HL-60 (cell line): ENCODE measurements at regions not wholly inside any gene's neighbourhood (a gene's known extent, or its start where the extent isn't known, plus 50 kb on each side); places are given as distances from the start of the nearest gene placed in this dataset.

Experiments used
- DNase-seq, 2 experiments: peaks; one replicate each; pipeline ENCODE4 v3.0.0-alpha.2; 2010 to 2020; ENCODE audit warnings: low read depth in 1 of 2, low spot score in 1 of 2
- H3K27ac ChIP-seq: fragments of 250-450 bp; sonication (Bioruptor Pico); replicated peaks from 2 replicates; pipeline ENCODE4 v1.5.1; 2020; ENCODE audit warnings: mild to moderate bottlenecking, moderate library complexity
- H3K27me3 ChIP-seq: fragments of 250-450 bp; sonication (Bioruptor Pico); 2 replicates; pipeline ENCODE4 v1.5.1; 2021; ENCODE audit warnings: mild to moderate bottlenecking, moderate library complexity; ENCODE audit not compliant: insufficient read depth, poor library complexity, severe bottlenecking
- H3K4me3 ChIP-seq: replicated peaks from 2 replicates; pipeline ENCODE4 v1.5.1; 2011; ENCODE audit warnings: mild to moderate bottlenecking, control low read depth, low read length; ENCODE audit not compliant: insufficient read depth
- CTCF ChIP-seq: IDR thresholded peaks from one replicate; pipeline ENCODE4 v1.5.1; 2011; ENCODE audit warnings: low read length, control low read depth, inconsistent platforms; ENCODE audit not compliant: insufficient read depth
- GABPA ChIP-seq: IDR thresholded peaks from 2 replicates; pipeline ENCODE4 v1.6.1; 2012; ENCODE audit warnings: low read depth
- POLR2AphosphoS5 ChIP-seq: IDR thresholded peaks from 2 replicates; pipeline ENCODE4 v1.6.1; 2012; ENCODE audit warnings: low read depth
- SPI1 ChIP-seq: IDR thresholded peaks from 2 replicates; pipeline ENCODE4 v1.6.1; 2012; ENCODE audit warnings: low read depth, mild to moderate bottlenecking, borderline replicate concordance
- TF ChIP-seq, protein P1 (sequence below): IDR thresholded peaks from 2 replicates; pipeline ENCODE4 v1.6.1; 2012; ENCODE audit warnings: low read depth; ENCODE audit not compliant: insufficient replicate concordance

DNA sequence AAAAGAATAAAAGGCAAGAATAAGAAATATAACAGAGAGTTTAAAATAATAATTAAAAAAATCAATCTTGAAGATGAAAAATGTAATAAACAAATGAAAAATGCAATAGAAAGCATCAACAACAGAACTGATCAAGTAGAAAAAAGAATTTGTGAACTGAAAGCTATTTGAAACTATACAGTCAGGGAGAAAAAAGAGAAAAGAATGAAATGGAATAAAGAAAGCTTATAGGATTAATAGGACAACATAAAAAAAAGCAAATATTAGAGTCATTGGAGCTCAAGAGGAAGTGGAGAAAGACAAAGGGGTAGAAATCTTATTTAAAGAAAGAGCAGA, 126.8 kb upstream of the RPL34 start:
- TF ChIP-seq SPI1 (no peak), GABPA (no peak), CTCF (no peak), POLR2AphosphoS5 (no peak)
- TF ChIP-seq, protein P1, sequence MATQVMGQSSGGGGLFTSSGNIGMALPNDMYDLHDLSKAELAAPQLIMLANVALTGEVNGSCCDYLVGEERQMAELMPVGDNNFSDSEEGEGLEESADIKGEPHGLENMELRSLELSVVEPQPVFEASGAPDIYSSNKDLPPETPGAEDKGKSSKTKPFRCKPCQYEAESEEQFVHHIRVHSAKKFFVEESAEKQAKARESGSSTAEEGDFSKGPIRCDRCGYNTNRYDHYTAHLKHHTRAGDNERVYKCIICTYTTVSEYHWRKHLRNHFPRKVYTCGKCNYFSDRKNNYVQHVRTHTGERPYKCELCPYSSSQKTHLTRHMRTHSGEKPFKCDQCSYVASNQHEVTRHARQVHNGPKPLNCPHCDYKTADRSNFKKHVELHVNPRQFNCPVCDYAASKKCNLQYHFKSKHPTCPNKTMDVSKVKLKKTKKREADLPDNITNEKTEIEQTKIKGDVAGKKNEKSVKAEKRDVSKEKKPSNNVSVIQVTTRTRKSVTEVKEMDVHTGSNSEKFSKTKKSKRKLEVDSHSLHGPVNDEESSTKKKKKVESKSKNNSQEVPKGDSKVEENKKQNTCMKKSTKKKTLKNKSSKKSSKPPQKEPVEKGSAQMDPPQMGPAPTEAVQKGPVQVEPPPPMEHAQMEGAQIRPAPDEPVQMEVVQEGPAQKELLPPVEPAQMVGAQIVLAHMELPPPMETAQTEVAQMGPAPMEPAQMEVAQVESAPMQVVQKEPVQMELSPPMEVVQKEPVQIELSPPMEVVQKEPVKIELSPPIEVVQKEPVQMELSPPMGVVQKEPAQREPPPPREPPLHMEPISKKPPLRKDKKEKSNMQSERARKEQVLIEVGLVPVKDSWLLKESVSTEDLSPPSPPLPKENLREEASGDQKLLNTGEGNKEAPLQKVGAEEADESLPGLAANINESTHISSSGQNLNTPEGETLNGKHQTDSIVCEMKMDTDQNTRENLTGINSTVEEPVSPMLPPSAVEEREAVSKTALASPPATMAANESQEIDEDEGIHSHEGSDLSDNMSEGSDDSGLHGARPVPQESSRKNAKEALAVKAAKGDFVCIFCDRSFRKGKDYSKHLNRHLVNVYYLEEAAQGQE, result no peak
- H3K27ac ChIP-seq, result no peak overlapping the region
- DNase-seq, result no peak

GRCh38 chr4:108492816-108493595, 127.4 kb upstream of the RPL34 start:
- no peak for DNase-seq

More for the DNA sequence above, 126.8 kb upstream of the RPL34 start:
- H3K27me3 ChIP-seq, result no peaks in the 10 kb centered on the region
- H3K4me3 ChIP-seq, result no peak overlapping the region

DNA sequence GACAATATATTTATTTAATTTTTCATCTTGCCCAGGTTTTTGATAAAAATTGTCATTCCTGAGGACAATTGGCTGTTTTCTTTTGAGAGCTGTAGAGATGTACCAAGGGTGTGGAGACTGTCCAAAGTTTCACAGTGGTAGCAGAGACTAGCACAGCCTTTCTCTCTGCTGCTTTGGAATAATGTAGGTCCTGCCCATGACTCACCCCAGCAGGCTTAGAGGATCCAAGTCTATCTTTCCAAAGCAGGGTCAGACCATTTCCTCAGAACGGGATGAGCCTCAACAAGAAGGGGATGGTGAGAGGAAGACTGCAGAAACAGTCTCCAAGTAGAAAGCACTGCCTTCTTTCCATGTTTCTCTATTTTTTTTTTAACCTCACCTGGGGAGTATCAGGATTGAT, 131.5 kb upstream of the RPL34 start:
- no peak for TF ChIP-seq GABPA
- no peak for TF ChIP-seq SPI1
- TF ChIP-seq, protein P1, result no peak
- TF ChIP-seq POLR2AphosphoS5, result no peak
- no peak overlapping the region for H3K4me3 ChIP-seq
- no peak overlapping the region for H3K27ac ChIP-seq
- no peaks in the 10 kb centered on the region for H3K27me3 ChIP-seq
- DNase-seq, result no peak

More at GRCh38 chr4:108492816-108493595, 127.4 kb upstream of the RPL34 start:
- Histone ChIP-seq H3K4me3 (no peak overlapping the region), H3K27ac (no peak overlapping the region), H3K27me3 (no peaks in the 10 kb centered on the region)
- TF ChIP-seq POLR2AphosphoS5 (no peak), SPI1 (no peak), GABPA (no peak), CTCF (no peak)
- TF ChIP-seq, protein P1, result no peak
